Medulla oblongata (tissue), 1 donor: ENCODE measurements at regions not wholly inside any gene's neighbourhood (a gene's known extent, or its start where the extent isn't known, plus 50 kb on each side); places are given as distances from the start of the nearest gene placed in this dataset.

Experiments
- DNase-seq: peaks from one replicate; pipeline ENCODE4 v3.0.0-alpha.2; 2015; ENCODE audit errors: extremely low spot score

- DNase-seq, result no peak
These were observed 260.3 kb upstream of the MOCS1 start for GRCh38 chr6:40194447-40195170.

GRCh38 chr6:40192516-40192915 lies 258.3 kb upstream of the MOCS1 start:
- DNase-seq, result no peak

- DNase-seq, result peak; percentile 17
These were observed 254.7 kb upstream of the MOCS1 start for GRCh38 chr6:40188931-40189330.

GRCh38 chr6:40187535-40188144 lies 253.4 kb upstream of the MOCS1 start:
- no peak for DNase-seq

GRCh38 chr6:40185486-40185885 lies 251.2 kb upstream of the MOCS1 start:
- no peak for DNase-seq

GRCh38 chr6:40183902-40184301 lies 249.6 kb upstream of the MOCS1 start:
- DNase-seq, result no peak

- DNase-seq, result no peak
These were observed 247.1 kb upstream of the MOCS1 start for GRCh38 chr6:40181367-40181766.

- DNase-seq, result no peak
These were observed 246.0 kb upstream of the MOCS1 start for GRCh38 chr6:40180271-40180670.

- no peak for DNase-seq
These were observed 245.2 kb upstream of the MOCS1 start for GRCh38 chr6:40179496-40179895.

GRCh38 chr6:40177598-40177997 lies 243.3 kb upstream of the MOCS1 start:
- no peak for DNase-seq

- no peak for DNase-seq
These were observed 241.9 kb upstream of the MOCS1 start for GRCh38 chr6:40176152-40176551.

- no peak for DNase-seq
These were observed 238.0 kb upstream of the MOCS1 start for GRCh38 chr6:40172272-40172671.

- DNase-seq, result no peak
These were observed 237.1 kb upstream of the MOCS1 start for GRCh38 chr6:40171343-40171742.

GRCh38 chr6:40170856-40171255 lies 236.6 kb upstream of the MOCS1 start:
- no peak for DNase-seq

- no peak for DNase-seq
These were observed 235.6 kb upstream of the MOCS1 start for GRCh38 chr6:40169878-40170277.

- DNase-seq, result no peak
These were observed 232.7 kb upstream of the MOCS1 start for GRCh38 chr6:40166963-40167362.

- DNase-seq, result no peak
These were observed 230.9 kb upstream of the MOCS1 start for GRCh38 chr6:40165036-40165709.

GRCh38 chr6:40164345-40164755 lies 230.1 kb upstream of the MOCS1 start:
- DNase-seq, result peak; percentile 38

GRCh38 chr6:40163924-40164323 lies 229.7 kb upstream of the MOCS1 start:
- DNase-seq, result peak; percentile 5

- DNase-seq, result no peak
These were observed 227.8 kb upstream of the MOCS1 start for GRCh38 chr6:40162074-40162473.

- DNase-seq, result no peak
These were observed 226.6 kb upstream of the MOCS1 start for GRCh38 chr6:40160826-40161225.

- no peak for DNase-seq
These were observed 225.6 kb upstream of the MOCS1 start for GRCh38 chr6:40159865-40160264.
